ENCODE measurements at regions not wholly inside any gene's neighbourhood (a gene's known extent, or its start where the extent isn't known, plus 50 kb on each side); places are given as distances from the start of the nearest gene placed in this dataset.

DNA sequence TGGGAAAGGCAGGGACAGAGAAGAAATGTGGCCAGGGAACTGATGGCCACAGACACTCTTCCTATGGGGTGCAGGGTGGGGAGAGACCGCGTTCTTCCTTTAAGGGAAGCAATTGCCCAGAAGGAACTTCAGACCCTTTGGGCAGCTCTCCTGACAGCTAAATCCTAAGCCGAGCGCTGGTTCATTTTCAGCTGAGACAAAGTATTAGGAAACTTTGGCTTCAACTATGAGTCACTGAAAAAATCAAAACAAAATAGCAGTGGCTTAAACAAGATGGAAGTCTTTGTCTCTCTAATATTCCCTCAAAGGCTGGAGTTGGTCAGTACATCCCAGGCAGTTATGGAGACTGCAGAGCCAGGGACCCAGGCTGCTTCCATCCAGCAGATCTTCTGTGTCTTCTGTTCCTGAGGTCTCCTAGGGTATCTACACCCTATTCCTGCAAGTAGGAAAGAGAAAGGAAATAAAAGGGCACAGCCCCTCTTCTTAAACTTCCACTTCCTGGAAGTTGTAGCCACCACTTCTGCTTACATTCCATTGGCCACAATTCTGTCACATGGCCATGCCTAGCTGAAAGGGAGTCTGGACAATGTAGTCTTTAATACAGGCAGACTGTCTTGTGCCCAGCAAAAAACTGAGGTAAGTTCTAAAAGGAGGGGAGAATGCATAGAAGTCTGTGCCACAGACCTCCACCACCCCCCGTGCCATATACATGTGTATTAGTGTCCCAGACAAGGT lies 163.5 kb downstream of the KATNAL1 start:
- no peak for TF ChIP-seq EP300 (IDR thresholded peaks at IDR 0.05)
- TF ChIP-seq, protein P1, sequence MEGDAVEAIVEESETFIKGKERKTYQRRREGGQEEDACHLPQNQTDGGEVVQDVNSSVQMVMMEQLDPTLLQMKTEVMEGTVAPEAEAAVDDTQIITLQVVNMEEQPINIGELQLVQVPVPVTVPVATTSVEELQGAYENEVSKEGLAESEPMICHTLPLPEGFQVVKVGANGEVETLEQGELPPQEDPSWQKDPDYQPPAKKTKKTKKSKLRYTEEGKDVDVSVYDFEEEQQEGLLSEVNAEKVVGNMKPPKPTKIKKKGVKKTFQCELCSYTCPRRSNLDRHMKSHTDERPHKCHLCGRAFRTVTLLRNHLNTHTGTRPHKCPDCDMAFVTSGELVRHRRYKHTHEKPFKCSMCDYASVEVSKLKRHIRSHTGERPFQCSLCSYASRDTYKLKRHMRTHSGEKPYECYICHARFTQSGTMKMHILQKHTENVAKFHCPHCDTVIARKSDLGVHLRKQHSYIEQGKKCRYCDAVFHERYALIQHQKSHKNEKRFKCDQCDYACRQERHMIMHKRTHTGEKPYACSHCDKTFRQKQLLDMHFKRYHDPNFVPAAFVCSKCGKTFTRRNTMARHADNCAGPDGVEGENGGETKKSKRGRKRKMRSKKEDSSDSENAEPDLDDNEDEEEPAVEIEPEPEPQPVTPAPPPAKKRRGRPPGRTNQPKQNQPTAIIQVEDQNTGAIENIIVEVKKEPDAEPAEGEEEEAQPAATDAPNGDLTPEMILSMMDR (IDR thresholded peaks at IDR 0.05): no peak

Measured in tibial nerve (tissue), 4 donors.